Vagina (tissue), 2 donors: ENCODE measurements at regions not wholly inside any gene's neighbourhood (a gene's known extent, or its start where the extent isn't known, plus 50 kb on each side); places are given as distances from the start of the nearest gene placed in this dataset.

ENCODE experiments used
- POLR2AphosphoS5 ChIP-seq, 2 donors: sonication (generic); formaldehyde crosslinking; IDR thresholded peaks; one replicate each; pipeline ENCODE4 v1.9.0; 2017; ENCODE audit warnings: antibody characterized with exemption in 2 of 2, mild to moderate bottlenecking in 2 of 2, low read depth in 1 of 2; ENCODE audit not compliant: insufficient read depth in 1 of 2
- TF ChIP-seq, protein P1 (sequence below), 3 experiments: fragments of 450-650 bp in 2 of 3; fragments of 200-600 bp in 1 of 3; sonication (generic) in 1 of 3; IDR thresholded peaks; one replicate each; pipeline ENCODE4 v1.5.1; 2017 to 2019; ENCODE audit warnings: antibody characterized with exemption in 3 of 3, mild to moderate bottlenecking in 2 of 3, moderate library complexity in 2 of 3

DNA sequence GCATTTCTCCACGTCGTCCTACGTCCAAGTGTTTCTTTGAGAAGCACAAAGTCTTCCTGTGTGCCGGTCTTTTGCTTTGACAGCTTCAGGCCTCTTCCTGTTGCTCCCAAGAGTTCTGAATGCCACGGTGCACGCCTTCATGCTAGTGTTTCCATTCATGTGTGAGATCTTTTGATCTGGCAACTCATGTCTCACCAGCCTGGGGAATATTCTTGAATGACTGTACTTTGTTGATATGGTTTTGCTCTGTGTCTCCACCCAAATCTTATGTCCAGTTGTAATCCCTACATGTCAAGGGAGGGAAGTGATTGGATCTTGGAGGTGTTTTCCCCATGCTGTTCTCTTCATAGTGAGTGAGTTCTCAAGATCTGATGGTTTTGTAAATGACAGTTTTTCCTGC, 129.6 kb upstream of the THBS2 start:
- TF ChIP-seq, protein P1, sequence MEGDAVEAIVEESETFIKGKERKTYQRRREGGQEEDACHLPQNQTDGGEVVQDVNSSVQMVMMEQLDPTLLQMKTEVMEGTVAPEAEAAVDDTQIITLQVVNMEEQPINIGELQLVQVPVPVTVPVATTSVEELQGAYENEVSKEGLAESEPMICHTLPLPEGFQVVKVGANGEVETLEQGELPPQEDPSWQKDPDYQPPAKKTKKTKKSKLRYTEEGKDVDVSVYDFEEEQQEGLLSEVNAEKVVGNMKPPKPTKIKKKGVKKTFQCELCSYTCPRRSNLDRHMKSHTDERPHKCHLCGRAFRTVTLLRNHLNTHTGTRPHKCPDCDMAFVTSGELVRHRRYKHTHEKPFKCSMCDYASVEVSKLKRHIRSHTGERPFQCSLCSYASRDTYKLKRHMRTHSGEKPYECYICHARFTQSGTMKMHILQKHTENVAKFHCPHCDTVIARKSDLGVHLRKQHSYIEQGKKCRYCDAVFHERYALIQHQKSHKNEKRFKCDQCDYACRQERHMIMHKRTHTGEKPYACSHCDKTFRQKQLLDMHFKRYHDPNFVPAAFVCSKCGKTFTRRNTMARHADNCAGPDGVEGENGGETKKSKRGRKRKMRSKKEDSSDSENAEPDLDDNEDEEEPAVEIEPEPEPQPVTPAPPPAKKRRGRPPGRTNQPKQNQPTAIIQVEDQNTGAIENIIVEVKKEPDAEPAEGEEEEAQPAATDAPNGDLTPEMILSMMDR (IDR thresholded peaks at IDR 0.05): no peak
- TF ChIP-seq POLR2AphosphoS5 (IDR thresholded peaks at IDR 0.05; ENCODE audit: insufficient read depth in 1 of 2, low read depth in 1 of 2): no peak
